ENCODE measurements at regions not wholly inside any gene's neighbourhood (a gene's known extent, or its start where the extent isn't known, plus 50 kb on each side); places are given as distances from the start of the nearest gene placed in this dataset.
"Not testable (repeated sequence)": the region's sequence is repeated elsewhere in the genome, so short reads cannot be mapped to it uniquely, and the experiment has no call there.

DNA sequence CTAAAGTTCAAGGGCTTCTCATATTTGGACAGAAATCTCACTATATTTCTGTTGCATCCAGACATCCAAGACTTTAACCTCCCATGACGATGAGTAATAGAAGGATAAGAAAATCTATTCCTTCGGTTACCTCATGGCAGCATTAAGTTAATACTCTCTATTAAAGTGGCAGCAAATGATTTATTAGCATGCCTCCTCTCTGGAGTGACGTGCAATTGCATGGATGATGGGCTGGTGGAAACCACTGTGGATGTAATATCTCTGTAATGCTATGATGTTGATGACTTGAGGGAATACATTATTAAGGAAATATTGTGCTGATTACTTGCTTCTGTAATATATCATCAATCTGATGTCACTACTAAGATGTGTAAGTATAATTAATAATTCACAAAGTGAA, 336.8 kb downstream of the DSEL start:
- ATAC-seq: no peak
- intact Hi-C loops (cut with DNase I): no loop called here
- DNase-seq (ENCODE audit: low spot score): no peak

DNA sequence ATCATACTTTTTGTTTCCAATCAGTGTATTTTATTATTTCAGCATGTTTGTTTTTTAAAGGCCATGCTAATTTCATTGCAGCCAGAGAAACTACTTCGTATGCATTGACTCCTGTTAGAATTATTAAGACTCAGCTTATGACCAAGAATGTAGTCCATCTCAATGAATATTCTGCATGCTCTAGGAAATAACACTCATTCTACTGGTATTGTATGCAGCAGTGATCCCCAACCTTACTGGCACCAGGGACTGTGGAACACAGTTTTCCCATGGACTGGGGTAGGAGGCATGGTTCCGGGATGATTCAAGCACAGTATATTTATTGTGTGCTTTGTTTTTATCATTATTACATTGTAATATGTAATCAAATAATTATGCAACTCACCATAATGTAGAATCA, 356.9 kb downstream of the DSEL start:
- intact Hi-C loops (cut with DNase I): no loop called here
- no peak for DNase-seq (ENCODE audit: low spot score)
- ATAC-seq: no peak

DNA sequence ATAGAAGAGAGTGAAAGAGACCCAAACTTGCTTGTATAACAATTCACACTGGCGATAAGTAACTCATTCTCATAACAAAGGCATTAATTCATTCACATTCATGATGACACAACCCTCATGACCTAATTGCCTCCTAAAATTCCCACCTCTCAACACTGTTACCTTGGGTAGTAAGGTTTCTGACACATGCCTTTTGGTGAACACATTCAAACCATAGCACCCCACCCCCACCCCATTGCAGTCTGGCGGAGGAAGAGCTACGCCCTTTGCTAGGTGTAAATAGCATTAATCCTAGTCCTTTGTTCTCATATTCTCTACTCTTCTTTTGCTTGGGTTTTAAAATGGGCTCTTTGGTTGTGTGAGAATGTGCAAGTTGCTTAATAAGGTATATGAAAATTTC, 361.5 kb downstream of the DSEL start:
- ATAC-seq (no peak), DNase-seq (ENCODE audit: low spot score) (no peak)
- intact Hi-C loops (cut with DNase I): no loop called here

DNA sequence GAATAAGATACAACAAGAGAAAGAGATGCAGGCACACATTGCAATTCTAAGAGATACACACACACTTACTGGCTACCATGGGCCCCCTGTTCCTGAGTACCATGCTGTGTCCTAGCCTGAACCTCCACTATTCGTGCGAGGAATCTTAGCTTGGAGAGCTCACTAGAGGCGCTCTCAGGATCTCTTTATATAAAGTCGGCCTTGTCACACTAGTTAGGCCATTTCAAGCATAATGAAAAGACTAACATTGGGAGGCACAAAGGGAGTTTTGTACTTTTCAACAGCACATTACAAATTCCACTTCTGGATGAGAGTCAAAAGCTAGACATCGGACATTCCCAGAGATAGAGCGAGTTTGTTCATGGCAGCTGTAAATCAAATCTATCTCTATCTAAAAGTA, 365.2 kb downstream of the DSEL start:
- peak; percentile 39 for ATAC-seq

DNA sequence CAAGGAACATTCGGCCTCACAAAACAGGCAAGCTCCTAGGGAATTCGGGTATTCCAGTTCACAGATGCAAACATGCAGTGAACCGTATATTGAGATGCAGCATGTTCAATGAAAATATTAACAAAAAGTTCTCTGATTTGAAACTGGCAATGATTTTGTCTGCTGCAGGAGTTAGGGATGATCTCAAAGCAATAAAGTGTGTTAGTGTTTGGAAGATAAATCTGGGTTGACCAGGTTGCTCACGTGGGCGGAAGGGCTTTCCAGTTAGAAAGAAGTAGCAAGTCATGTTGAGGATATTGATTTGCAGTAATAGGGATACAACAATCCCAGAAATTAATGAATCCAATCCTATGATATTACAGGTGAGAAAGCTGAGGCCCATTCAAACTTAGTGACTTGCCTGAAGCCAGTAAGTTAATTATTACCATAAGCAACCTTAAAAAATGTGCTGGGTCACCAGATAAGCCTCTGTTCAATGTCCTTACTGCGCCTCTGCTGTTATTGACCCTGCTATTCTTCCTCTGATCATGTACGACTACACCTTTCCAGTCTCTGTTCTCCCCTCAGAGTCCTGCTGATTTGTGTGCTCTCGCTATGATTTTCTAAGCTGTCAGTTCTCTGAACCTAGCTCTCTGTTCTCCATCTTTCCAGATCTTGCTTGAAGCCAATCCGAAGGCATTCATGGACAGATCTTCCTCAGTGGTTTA, 370.8 kb downstream of the DSEL start:
- DNase-seq (ENCODE audit: low spot score) (no peak), ATAC-seq (no peak)
- intact Hi-C loops (cut with DNase I): no loop called here

More for the DNA sequence above, 365.2 kb downstream of the DSEL start:
- intact Hi-C loops (cut with DNase I): no loop called here
- no peak for DNase-seq (ENCODE audit: low spot score)

DNA sequence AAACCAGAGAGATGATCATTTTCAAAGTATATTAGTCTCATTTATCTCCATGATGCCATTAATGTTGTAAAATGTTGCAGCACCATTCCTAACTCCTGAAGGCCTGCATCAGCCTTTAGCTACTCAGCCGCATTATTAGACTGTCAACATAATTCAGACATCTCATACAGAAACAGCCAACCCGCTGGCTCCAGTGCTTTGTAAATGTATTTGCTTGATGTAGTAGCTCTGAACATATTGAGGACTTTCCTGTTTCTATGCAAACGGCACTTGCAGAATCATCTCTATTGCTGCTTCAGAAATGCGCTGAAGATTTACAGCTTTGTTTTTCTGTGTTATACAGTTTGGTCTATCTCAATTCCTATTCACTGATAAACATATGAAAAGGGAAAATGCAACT, 372.2 kb downstream of the DSEL start:
- DNase-seq (ENCODE audit: low spot score) (no peak), ATAC-seq (no peak)
- intact Hi-C loops (cut with DNase I): no loop called here

DNA sequence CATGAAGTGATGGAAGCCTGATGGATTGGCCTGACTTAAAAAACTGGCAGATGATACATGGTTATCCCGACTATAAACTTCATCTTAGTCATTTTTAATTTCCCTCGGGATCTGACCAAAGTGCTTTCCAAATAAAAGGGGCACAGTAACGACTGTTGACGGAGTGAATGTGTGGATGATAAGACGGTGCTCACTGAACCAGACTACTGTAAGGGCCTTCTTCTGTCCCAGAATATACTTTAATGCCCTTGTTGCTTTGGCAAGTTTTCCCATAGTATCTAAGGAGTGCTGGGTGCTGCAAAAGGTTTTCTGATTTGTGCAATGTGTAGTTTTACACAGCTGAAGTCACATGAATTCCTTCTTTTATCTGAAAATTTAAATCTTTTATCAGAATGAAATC, 373.5 kb downstream of the DSEL start:
- intact Hi-C loops (cut with DNase I): no loop called here
- ATAC-seq (no peak), DNase-seq (ENCODE audit: low spot score) (no peak)

DNA sequence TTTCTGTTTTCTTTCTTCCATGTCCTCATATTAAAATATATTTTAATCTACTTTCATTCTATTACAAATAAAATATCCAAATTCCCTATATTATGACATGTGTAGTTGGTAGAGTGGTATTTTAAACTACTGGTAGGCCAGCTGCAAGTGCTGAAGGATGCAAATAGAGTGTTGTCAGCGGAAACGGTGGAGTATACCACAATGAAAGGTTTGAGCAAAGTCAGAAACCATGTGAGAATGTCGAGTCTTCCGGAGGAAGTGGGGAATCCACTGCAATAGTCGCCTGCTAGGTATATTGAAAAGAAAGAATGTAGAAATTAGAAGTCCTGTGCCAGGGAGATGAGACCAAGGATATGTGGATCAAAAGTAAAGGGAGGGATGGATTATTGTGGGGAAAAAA, 373.9 kb downstream of the DSEL start:
- intact Hi-C loops (cut with DNase I): no loop called here
- ATAC-seq: no peak

DNA sequence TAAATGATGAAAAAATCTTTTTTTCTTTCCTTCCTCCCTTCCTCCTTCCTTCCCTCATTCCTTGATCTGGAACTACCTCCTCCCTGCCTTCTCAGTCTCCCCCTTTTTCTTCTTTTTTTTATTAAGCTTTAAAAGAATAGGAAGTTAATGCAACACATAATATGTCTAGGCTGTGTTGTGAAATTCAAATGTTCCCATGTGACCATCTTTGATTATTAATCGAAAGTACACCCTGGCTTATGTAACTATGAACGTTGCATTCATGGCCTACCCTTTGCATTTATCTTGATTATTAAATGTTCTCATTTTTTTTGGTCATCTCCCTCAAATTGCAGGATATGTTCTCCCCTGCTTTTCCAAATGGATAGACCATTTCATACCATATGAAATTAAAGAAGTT, 376.0 kb downstream of the DSEL start:
- intact Hi-C loops (cut with DNase I): no loop called here
- DNase-seq (ENCODE audit: low spot score) (no peak), ATAC-seq (no peak)

More for the DNA sequence above, 373.9 kb downstream of the DSEL start:
- no peak for DNase-seq (ENCODE audit: low spot score)

DNA sequence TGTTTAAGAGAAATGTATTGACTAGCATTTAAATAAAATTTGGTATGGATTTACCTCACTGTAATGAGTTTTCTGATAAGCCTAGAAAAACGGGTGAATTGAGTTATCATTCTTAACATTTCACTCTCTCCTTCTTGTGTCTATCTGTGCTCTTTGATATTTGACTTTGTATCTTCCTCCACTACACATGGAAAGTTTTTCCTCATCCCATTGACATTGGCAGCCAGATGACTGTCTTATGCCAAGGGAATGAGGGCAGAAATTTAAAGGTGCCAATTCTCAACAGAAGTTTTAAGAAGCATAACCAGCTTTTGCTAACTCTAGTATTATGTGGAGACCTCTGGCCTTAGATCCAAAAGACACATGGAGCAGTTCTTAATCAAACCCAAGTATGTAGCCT, 376.6 kb downstream of the DSEL start:
- DNase-seq (ENCODE audit: low spot score) (no peak), ATAC-seq (no peak)
- intact Hi-C loops (cut with DNase I): no loop called here

DNA sequence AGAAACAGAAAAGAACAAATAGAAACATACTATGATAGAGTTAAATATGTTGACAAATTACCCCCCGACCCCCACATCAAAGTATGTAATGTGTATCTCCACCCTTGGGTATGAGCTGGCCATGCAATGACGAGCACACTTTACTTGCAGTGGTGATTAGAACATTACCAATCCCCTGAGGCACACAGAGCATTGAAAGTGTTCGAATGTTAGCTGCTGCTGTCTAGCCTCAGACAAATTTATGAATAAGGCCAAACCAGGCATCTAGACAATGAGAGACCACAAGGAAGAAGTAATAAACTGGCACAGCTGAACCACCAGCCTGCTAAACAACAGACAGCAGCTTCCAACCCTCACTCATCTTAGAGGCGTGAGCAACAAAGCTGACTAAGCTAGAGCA, 380.5 kb downstream of the DSEL start:
- DNase-seq (ENCODE audit: low spot score) (no peak), ATAC-seq (no peak)
- intact Hi-C loops (cut with DNase I): no loop called here

DNA sequence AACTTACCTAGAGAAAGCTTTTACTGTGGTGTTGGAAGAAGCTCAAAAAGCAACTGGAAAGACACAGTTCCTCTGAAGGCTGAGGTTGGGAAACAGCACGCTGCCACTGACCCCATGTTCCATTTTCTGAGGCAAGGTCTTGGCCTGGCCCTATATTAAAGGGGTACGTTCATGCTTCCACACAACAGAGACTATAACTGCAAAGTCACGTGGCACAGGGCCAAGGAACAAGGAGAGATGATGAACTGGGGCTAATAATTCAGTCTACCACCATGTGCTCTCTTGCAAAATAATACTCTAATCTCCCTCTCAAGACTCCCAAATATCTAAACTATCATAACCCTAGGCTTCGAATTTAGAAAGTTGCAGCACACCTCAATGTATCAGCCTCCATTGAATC, 381.6 kb downstream of the DSEL start:
- ATAC-seq (no peak), DNase-seq (ENCODE audit: low spot score) (no peak)
- intact Hi-C loops (cut with DNase I): no loop called here

DNA sequence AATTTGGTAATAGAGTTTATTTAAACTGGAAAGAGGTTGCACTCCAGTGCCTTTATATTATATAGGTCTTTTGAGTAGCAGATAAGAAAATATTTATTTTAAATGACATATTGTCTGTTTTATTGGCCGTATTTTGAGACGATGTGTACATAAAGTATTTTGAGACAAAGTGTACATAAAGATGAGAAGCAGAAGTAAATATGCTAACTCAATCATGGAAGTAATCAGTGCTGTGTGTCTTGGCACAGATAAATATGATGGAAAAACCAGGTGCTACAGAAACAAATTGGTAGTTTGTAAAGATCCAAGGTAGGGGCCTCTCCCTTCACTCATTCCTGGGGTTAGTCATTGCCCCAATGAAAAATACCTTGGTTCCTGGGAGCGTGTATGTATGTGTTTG, 382.9 kb downstream of the DSEL start:
- intact Hi-C loops (cut with DNase I): no loop called here
- ATAC-seq (no peak), DNase-seq (ENCODE audit: low spot score) (no peak)

DNA sequence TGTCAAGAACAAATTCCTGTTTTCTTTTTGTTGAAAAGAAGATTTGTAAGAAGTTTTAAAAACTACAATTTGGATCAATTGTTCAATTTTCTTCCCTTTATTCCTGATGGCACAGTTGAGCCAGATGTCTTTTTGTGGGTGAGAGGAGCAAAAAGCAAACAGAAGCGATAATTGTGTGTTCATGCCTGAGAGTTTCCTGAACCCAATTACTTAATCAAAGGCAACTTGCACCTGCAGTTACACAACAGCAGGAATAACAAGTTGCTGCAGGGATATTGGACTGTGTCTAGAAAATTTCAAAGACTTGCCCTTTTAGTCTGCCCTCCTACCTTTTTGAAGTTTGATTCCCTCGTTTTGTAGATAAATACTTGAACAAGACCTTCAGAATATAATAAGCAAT, 383.6 kb downstream of the DSEL start:
- DNase-seq (ENCODE audit: low spot score) (no peak), ATAC-seq (no peak)
- intact Hi-C loops (cut with DNase I): no loop called here

DNA sequence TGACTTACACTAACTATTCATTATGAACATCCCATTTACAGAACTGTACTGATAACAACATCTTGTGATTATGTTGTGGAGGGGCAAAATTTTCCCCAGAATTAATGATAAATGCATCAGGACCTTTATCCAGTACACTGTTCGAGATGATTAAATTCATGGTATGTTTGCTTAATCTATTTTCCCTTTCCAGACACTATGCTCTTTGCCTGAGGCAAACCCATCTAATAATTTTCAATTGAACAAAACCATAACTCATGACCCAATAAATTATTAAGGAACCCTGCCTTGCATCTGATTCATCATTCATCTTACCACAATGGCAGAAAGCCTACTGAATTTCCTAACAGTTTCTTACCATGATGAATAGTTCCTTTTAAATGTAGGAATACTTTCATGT, 385.0 kb downstream of the DSEL start:
- no peak for DNase-seq (ENCODE audit: low spot score)
- intact Hi-C loops (cut with DNase I): no loop called here
- no peak for ATAC-seq

DNA sequence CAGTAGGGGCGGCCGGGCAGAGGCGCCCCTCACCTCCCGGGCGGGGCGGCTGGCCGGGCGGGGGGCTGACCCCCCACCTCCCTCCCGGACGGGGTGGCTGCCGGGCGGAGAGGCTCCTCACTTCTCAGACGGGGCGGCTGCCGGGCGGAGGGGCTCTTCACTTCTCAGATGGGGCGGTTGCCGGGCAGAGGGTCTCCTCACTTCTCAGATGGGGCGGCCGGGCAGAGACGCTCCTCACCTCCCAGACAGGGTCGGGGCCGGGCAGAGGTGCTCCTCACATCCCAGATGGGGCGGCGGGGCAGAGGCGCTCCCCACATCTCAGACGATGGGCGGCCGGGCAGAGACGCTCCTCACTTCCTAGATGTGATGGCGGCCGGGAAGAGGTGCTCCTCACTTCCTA, 389.8 kb downstream of the DSEL start:
- ATAC-seq; intact Hi-C loops (cut with DNase I); DNase-seq (ENCODE audit: low spot score): not testable (repeated sequence)

DNA sequence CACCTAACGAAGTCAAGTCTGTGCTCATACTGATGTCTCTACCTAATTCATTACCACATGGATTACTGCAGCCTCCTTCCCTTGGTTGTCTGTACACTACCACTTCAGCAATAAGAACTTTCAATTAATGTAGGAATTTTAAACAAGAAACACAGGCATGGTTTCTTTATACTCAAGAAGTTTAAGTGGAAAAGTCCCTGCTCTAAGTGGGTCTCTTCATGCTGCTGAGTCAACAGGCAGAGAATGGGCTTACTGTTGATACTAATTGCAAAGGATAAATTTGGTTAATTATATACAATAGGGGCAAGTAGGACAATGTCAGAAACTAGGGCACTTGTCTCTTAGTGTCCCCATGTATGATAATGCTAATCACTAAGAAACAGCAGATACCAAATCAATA, 392.6 kb downstream of the DSEL start:
- intact Hi-C loops (cut with DNase I): no loop called here
- no peak for ATAC-seq
- DNase-seq (ENCODE audit: low spot score): no peak

DNA sequence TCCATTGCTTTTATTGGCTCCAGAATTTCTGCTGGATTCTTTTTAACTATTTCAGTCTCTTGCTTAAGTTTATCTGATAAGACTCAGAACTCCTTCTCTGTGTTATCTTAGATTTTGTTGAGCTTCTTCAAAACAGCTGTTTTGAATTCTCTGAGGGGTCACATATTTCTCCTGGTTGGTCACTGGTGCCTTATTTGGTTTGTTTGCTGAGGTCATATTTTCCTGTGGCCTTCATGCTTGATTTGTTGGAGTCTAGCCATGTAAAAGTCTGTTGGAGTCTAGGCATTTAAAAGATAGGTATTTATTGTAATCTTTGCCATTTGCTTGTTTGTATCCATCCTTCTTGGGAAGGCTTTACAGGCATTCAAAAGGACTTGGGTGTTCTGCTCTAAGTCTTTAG, 398.7 kb downstream of the DSEL start:
- DNase-seq (ENCODE audit: low spot score) (no peak), ATAC-seq (no peak)
- intact Hi-C loops (cut with DNase I): no loop called here

DNA sequence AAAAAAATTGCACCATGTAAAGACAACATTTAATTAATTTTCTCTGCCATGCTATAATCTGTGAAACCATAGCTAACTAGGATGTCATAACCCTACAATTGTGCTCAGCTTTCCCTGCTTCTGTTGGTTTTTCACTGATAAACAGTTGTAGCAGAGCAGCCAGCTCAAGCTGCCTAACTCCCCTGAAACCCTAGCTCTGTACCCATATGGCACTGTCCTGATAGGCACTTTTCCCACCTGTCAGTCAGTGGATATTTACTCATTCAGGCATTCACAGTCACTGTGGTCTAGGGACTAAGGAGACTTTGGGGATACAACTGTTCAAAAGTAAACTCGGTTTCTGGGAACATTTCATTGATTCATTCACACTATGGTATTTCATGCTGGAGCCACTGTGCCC, 407.0 kb downstream of the DSEL start:
- ATAC-seq: no peak
- no peak for DNase-seq (ENCODE audit: low spot score)
- intact Hi-C loops (cut with DNase I): no loop called here

DNA sequence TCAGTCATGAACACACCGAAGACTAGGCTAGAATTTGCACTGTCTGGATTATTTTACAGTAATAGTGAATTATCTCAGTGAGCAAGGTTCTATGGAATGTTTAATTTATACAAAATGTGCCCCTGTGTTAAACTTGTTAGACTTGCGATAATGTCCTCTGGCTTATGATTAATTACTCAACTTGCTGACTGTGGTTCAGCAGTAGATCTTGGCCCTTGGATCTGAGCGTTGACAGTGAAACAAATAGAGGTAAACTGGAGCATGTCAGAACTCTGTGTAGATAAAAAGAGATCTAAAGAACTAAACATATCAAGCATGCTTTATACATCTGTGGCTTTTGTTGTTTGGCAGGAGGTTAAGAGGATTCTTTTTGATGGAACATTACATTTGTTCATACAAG, 407.6 kb downstream of the DSEL start:
- intact Hi-C loops (cut with DNase I): no loop called here
- no peak for DNase-seq (ENCODE audit: low spot score)
- ATAC-seq: no peak

DNA sequence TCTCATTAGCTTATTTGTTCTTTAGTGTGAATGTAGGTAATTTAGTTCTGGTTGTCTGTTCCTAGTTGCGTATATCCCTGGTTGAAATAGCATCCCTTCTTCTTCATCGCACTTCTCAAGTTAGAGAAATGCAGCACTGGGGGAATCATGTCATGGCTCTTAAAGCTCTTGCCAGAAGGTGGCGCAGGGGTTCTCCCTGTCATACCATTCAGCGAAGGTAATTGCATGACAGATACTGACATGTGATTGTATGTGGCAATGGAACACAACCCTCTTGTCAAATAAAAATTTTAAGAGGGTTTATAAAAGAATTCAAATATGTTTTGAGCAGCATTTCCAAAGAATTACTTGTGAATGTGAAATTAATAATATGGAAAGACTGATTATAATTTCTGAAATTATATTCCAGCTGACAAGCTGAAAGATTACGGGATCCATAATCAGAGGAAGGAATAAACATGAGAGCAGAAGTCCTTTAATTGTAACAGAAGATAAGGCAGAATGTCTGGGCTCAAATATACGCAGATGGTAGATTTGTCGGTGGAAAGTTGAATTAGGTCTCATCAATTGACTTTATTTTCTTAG, 411.7 kb downstream of the DSEL start:
- peak; percentile 76 for DNase-seq (ENCODE audit: low spot score)
- intact Hi-C loops (cut with DNase I): loop anchor here (5.0 kb wide), 1 partner anchor 93 kb away; no protein-coding TSS in a partner anchor
- peak; percentile 76 for ATAC-seq
